ENCODE measurements at regions not wholly inside any gene's neighbourhood (a gene's known extent, or its start where the extent isn't known, plus 50 kb on each side); places are given as distances from the start of the nearest gene placed in this dataset.

- DNase-seq, result no peak
Observed at GRCh38 chr1:34618381-34618780, 136.5 kb upstream of the GJB5 start.

- no peak for DNase-seq
Observed at GRCh38 chr1:34619256-34619655, 135.6 kb upstream of the GJB5 start.

GRCh38 chr1:34621916-34622315, 132.9 kb upstream of the GJB5 start:
- no peak for DNase-seq

GRCh38 chr1:34625521-34626015, 129.3 kb upstream of the GJB5 start:
- DNase-seq, result no peak

- no peak for DNase-seq
Observed at GRCh38 chr1:34627465-34628240, 127.2 kb upstream of the GJB5 start.

GRCh38 chr1:34631126-34631525, 123.7 kb upstream of the GJB5 start:
- no peak for DNase-seq

GRCh38 chr1:34639701-34640100, 115.1 kb upstream of the GJB5 start:
- no peak for DNase-seq

- DNase-seq, result no peak
Observed at GRCh38 chr1:34640654-34641401, 114.0 kb upstream of the GJB5 start.

- DNase-seq, result no peak
Observed at GRCh38 chr1:34642679-34643078, 112.2 kb upstream of the GJB5 start.

GRCh38 chr1:34645109-34645688, 109.6 kb upstream of the GJB5 start:
- DNase-seq, result no peak

GRCh38 chr1:34645919-34646318, 108.9 kb upstream of the GJB5 start:
- DNase-seq, result no peak

- no peak for DNase-seq
Observed at GRCh38 chr1:34648501-34648900, 106.3 kb upstream of the GJB5 start.

GRCh38 chr1:34650090-34650489, 104.8 kb upstream of the GJB5 start:
- DNase-seq, result no peak

- no peak for DNase-seq
Observed at GRCh38 chr1:34650800-34651199, 104.0 kb upstream of the GJB5 start.

- DNase-seq, result no peak
Observed at GRCh38 chr1:34653110-34653509, 101.7 kb upstream of the GJB5 start.

GRCh38 chr1:34655206-34655874, 99.5 kb upstream of the GJB5 start:
- no peak for DNase-seq

- DNase-seq, result no peak
Observed at GRCh38 chr1:34655875-34656240, 99.0 kb upstream of the GJB5 start.

- no peak for DNase-seq
Observed at GRCh38 chr1:34656299-34656698, 98.5 kb upstream of the GJB5 start.

GRCh38 chr1:34656731-34657130, 98.1 kb upstream of the GJB5 start:
- DNase-seq, result no peak

- no peak for DNase-seq
Observed at GRCh38 chr1:34657266-34657665, 97.6 kb upstream of the GJB5 start.

GRCh38 chr1:34657849-34658248, 97.0 kb upstream of the GJB5 start:
- no peak for DNase-seq

- DNase-seq, result no peak
Observed at GRCh38 chr1:34663031-34663430, 91.8 kb upstream of the GJB5 start.

GRCh38 chr1:34668063-34668462, 86.8 kb upstream of the GJB5 start:
- DNase-seq, result no peak
